Epidermal melanocyte (primary cell): ENCODE measurements at regions not wholly inside any gene's neighbourhood (a gene's known extent, or its start where the extent isn't known, plus 50 kb on each side); places are given as distances from the start of the nearest gene placed in this dataset.

Source experiments
- DNase-seq: peaks from one replicate; pipeline ENCODE4 v3.0.0; 2011; ENCODE audit warnings: low spot score; ENCODE audit not compliant: insufficient read length

- no peak for DNase-seq
These were observed 132.0 kb upstream of the FSTL4 start for GRCh38 chr5:133744051-133744959.

GRCh38 chr5:133742431-133742988 is 130.2 kb upstream of the FSTL4 start:
- no peak for DNase-seq

- DNase-seq = no peak
These were observed 129.5 kb upstream of the FSTL4 start for GRCh38 chr5:133741818-133742355.

GRCh38 chr5:133741396-133741795 is 129.1 kb upstream of the FSTL4 start:
- no peak for DNase-seq

- no peak for DNase-seq
These were observed 126.9 kb upstream of the FSTL4 start for GRCh38 chr5:133739181-133739780.

- no peak for DNase-seq
These were observed 125.9 kb upstream of the FSTL4 start for GRCh38 chr5:133738271-133738670.

- DNase-seq = no peak
These were observed 124.2 kb upstream of the FSTL4 start for GRCh38 chr5:133736512-133736911.

- DNase-seq = no peak
These were observed 123.0 kb upstream of the FSTL4 start for GRCh38 chr5:133735346-133735745.

- DNase-seq = no peak
These were observed 122.6 kb upstream of the FSTL4 start for GRCh38 chr5:133734916-133735315.

GRCh38 chr5:133732536-133732935 is 120.2 kb upstream of the FSTL4 start:
- no peak for DNase-seq

- DNase-seq = no peak
These were observed 119.6 kb upstream of the FSTL4 start for GRCh38 chr5:133731951-133732350.

- DNase-seq = no peak
These were observed 118.5 kb upstream of the FSTL4 start for GRCh38 chr5:133730866-133731265.

- DNase-seq = no peak
These were observed 118.0 kb upstream of the FSTL4 start for GRCh38 chr5:133730346-133730745.

- DNase-seq = no peak
These were observed 117.5 kb upstream of the FSTL4 start for GRCh38 chr5:133729800-133730199.

GRCh38 chr5:133728475-133728874 is 116.1 kb upstream of the FSTL4 start:
- no peak for DNase-seq

GRCh38 chr5:133727636-133728035 is 115.3 kb upstream of the FSTL4 start:
- no peak for DNase-seq

- DNase-seq = no peak
These were observed 111.5 kb upstream of the FSTL4 start for GRCh38 chr5:133723651-133724366.

- DNase-seq = no peak
These were observed 110.8 kb upstream of the FSTL4 start for GRCh38 chr5:133723126-133723525.

GRCh38 chr5:133721365-133721764 is 109.0 kb upstream of the FSTL4 start:
- DNase-seq = no peak

- DNase-seq = no peak
These were observed 106.1 kb upstream of the FSTL4 start for GRCh38 chr5:133718457-133718856.

GRCh38 chr5:133716532-133717183 is 104.3 kb upstream of the FSTL4 start:
- no peak for DNase-seq
